Gastrocnemius medialis (tissue), 4 donors: ENCODE measurements at regions not wholly inside any gene's neighbourhood (a gene's known extent, or its start where the extent isn't known, plus 50 kb on each side); places are given as distances from the start of the nearest gene placed in this dataset.

ENCODE experiments used
- ATAC-seq, 2 donors: fragments of 150-250 bp; one replicate each; pipeline ENCODE4 v1.9.1; 2016
- DNase-seq, 2 donors: peaks; one replicate each; pipeline ENCODE4 v3.0.0-alpha.2; 2019
- H3K27ac ChIP-seq, 4 donors: fragments of 200-600 bp; sonication (generic); 1 replicate in 1 of 4; 2 replicates in 3 of 4; pipeline ENCODE4 v1.5.1; 2016 to 2018; ENCODE audit warnings: mild to moderate bottlenecking in 2 of 4, moderate library complexity in 1 of 4
- H3K27me3 ChIP-seq, 3 donors: fragments of 200-600 bp; sonication (generic) in 2 of 3; 1 replicate in 1 of 3; 2 replicates in 2 of 3; pipeline versions ENCODE4 v1.5.1 to v1.6.0; 2016 to 2019; ENCODE audit warnings: mild to moderate bottlenecking in 1 of 3, moderate library complexity in 1 of 3
- H3K36me3 ChIP-seq, 2 donors: fragments of 200-600 bp; sonication (generic) in 1 of 2; one replicate each; pipeline ENCODE4 v1.5.1; 2017 to 2018
- H3K4me1 ChIP-seq, 2 donors: fragments of 200-600 bp; sonication (generic) in 1 of 2; one replicate each; pipeline ENCODE4 v1.5.1; 2016 to 2017; ENCODE audit warnings: mild to moderate bottlenecking in 2 of 2
- H3K4me3 ChIP-seq, 4 donors: fragments of 200-600 bp; sonication (generic) in 3 of 4; 1 replicate in 1 of 4; 2 replicates in 3 of 4; pipeline ENCODE4 v1.5.1; 2016 to 2019; ENCODE audit warnings: mild to moderate bottlenecking in 2 of 4
- H3K9me3 ChIP-seq, 3 donors: fragments of 200-600 bp; sonication (generic) in 2 of 3; 1 replicate in 1 of 3; 2 replicates in 2 of 3; pipeline ENCODE4 v1.5.1; 2016 to 2019
- CTCF ChIP-seq, 5 experiments: fragments of 450-650 bp in 3 of 5; fragments of 200-600 bp in 2 of 5; sonication (generic) in 2 of 5; IDR thresholded peaks in 4 of 5; conservative IDR thresholded peaks in 1 of 5; 1 replicate in 4 of 5; 2 replicates in 1 of 5; pipeline ENCODE4 v1.5.1; 2016 to 2019; ENCODE audit warnings: antibody characterized with exemption in 5 of 5, mild to moderate bottlenecking in 3 of 5, moderate library complexity in 3 of 5
- POLR2A ChIP-seq, 2 donors: fragments of 450-650 bp; IDR thresholded peaks; one replicate each; pipeline ENCODE4 v1.6.1; 2017; ENCODE audit warnings: antibody characterized with exemption in 2 of 2, mild to moderate bottlenecking in 2 of 2, moderate library complexity in 2 of 2
- in situ Hi-C, 4 donors: fragments of 200-750 bp; cut with MboI; loops; one replicate each; pipeline versions ENCODE4 v1.15.0 to v1.8.0; 2017; ENCODE audit warnings: low sequenced_read_pairs in 4 of 4
- intact Hi-C: fragments of 100-400 bp; cut with DNase I; formaldehyde crosslinking; loops from one replicate; pipeline ENCODE4 v1.15.1; 2023; ENCODE audit warnings: low total_unique reads

GRCh38 chr5:108615216-108615615 lies 132.5 kb upstream of the FER start:
- H3K27me3 ChIP-seq: no peaks in the 10 kb centered on the region
- no peaks in the 10 kb centered on the region for H3K4me1 ChIP-seq
- H3K4me3 ChIP-seq: no peak overlapping the region
- H3K9me3 ChIP-seq: no peaks in the 10 kb centered on the region
- no peaks in the 10 kb centered on the region for H3K36me3 ChIP-seq
- ATAC-seq: no peak
- TF ChIP-seq CTCF (IDR thresholded peaks at IDR 0.05 in 4 of 5, conservative IDR thresholded peaks at IDR 0.05 in 1 of 5) (no peak), POLR2A (IDR thresholded peaks at IDR 0.05) (no peak)
- intact Hi-C loops (no loop called here), in situ Hi-C loops (no loop called here)
- DNase-seq: no peak
- H3K27ac ChIP-seq: no peak overlapping the region

GRCh38 chr5:108607421-108607820 lies 140.3 kb upstream of the FER start:
- no peaks in the 10 kb centered on the region for H3K4me1 ChIP-seq
- ATAC-seq: no peak
- DNase-seq: no peak
- H3K27ac ChIP-seq: no peak overlapping the region
- no peaks in the 10 kb centered on the region for H3K27me3 ChIP-seq
- intact Hi-C loops (no loop called here), in situ Hi-C loops (no loop called here)
- no peak overlapping the region for H3K4me3 ChIP-seq
- no peaks in the 10 kb centered on the region for H3K36me3 ChIP-seq
- TF ChIP-seq CTCF (IDR thresholded peaks at IDR 0.05 in 4 of 5, conservative IDR thresholded peaks at IDR 0.05 in 1 of 5): no peak
- no peak for TF ChIP-seq POLR2A (IDR thresholded peaks at IDR 0.05)
- H3K9me3 ChIP-seq: no peaks in the 10 kb centered on the region

- Histone ChIP-seq H3K4me3 (no peak overlapping the region), H3K27me3 (no peaks in the 10 kb centered on the region), H3K9me3 (no peaks in the 10 kb centered on the region), H3K4me1 (no peaks in the 10 kb centered on the region), H3K27ac (no peak overlapping the region), H3K36me3 (no peaks in the 10 kb centered on the region)
- no peak for DNase-seq
- no peak for ATAC-seq
- in situ Hi-C loops: no loop called here
- TF ChIP-seq CTCF (IDR thresholded peaks at IDR 0.05 in 4 of 5, conservative IDR thresholded peaks at IDR 0.05 in 1 of 5): no peak
- TF ChIP-seq POLR2A (IDR thresholded peaks at IDR 0.05): no peak
- intact Hi-C loops: no loop called here
Observed at GRCh38 chr5:108606185-108606584, 141.5 kb upstream of the FER start.

- H3K27ac ChIP-seq: no peak overlapping the region
- H3K4me1 ChIP-seq: no peaks in the 10 kb centered on the region
- no peaks in the 10 kb centered on the region for H3K36me3 ChIP-seq
- TF ChIP-seq POLR2A (IDR thresholded peaks at IDR 0.05) (no peak), CTCF (IDR thresholded peaks at IDR 0.05 in 4 of 5, conservative IDR thresholded peaks at IDR 0.05 in 1 of 5) (no peak)
- no peaks in the 10 kb centered on the region for H3K9me3 ChIP-seq
- intact Hi-C loops (no loop called here), in situ Hi-C loops (no loop called here)
- DNase-seq: no peak
- no peak for ATAC-seq
- no peak overlapping the region for H3K4me3 ChIP-seq
- no peaks in the 10 kb centered on the region for H3K27me3 ChIP-seq
Observed at GRCh38 chr5:108602830-108603229, 144.9 kb upstream of the FER start.

GRCh38 chr5:108590799-108591198 lies 156.9 kb upstream of the FER start:
- intact Hi-C loops (no loop called here), in situ Hi-C loops (no loop called here)
- no peaks in the 10 kb centered on the region for H3K36me3 ChIP-seq
- ATAC-seq (no peak), DNase-seq (no peak)
- H3K27ac ChIP-seq: no peak overlapping the region
- H3K27me3 ChIP-seq: no peaks in the 10 kb centered on the region
- H3K4me3 ChIP-seq: no peak overlapping the region
- no peak for TF ChIP-seq POLR2A (IDR thresholded peaks at IDR 0.05)
- TF ChIP-seq CTCF (IDR thresholded peaks at IDR 0.05 in 4 of 5, conservative IDR thresholded peaks at IDR 0.05 in 1 of 5): no peak
- H3K9me3 ChIP-seq: no peaks in the 10 kb centered on the region
- H3K4me1 ChIP-seq: no peaks in the 10 kb centered on the region
